ENCODE measurements at regions not wholly inside any gene's neighbourhood (a gene's known extent, or its start where the extent isn't known, plus 50 kb on each side); places are given as distances from the start of the nearest gene placed in this dataset.

DNA sequence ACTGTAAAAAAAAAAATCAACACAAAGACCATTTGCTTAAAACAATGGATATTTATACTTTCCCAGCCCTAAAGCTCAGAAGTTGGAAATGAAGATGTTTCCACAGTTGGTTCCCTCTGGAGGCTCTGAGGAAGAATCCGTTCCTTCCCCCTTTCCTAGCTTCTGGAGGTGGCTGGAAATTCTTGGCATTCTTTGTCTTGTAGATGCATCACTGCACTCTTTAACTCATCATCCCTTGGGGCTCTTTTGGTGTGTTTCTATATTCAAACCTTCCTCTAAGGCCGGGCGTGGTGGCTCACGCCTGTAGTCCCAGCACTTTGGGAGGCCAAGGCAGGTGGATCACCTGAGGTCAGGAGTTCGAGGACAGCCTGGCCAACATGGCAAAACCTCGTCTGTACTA, 78.7 kb downstream of the VCX3A start:
- no peak for DNase-seq (ENCODE audit: low spot score in 2 of 2, unreplicated experiment in 2 of 2)
- Mint-ChIP-seq H3K4me1 (peaks cover 6% of the 10 kb centered on the region), H3K9me3 (peaks cover 10% of the 10 kb centered on the region), H3K27me3 (ENCODE audit: low read depth) (no peaks in the 10 kb centered on the region), H3K4me3 (no peak overlapping the region), H3K27ac (no peak overlapping the region), H3K36me3 (no peaks in the 10 kb centered on the region)
- TF ChIP-seq, protein P1, sequence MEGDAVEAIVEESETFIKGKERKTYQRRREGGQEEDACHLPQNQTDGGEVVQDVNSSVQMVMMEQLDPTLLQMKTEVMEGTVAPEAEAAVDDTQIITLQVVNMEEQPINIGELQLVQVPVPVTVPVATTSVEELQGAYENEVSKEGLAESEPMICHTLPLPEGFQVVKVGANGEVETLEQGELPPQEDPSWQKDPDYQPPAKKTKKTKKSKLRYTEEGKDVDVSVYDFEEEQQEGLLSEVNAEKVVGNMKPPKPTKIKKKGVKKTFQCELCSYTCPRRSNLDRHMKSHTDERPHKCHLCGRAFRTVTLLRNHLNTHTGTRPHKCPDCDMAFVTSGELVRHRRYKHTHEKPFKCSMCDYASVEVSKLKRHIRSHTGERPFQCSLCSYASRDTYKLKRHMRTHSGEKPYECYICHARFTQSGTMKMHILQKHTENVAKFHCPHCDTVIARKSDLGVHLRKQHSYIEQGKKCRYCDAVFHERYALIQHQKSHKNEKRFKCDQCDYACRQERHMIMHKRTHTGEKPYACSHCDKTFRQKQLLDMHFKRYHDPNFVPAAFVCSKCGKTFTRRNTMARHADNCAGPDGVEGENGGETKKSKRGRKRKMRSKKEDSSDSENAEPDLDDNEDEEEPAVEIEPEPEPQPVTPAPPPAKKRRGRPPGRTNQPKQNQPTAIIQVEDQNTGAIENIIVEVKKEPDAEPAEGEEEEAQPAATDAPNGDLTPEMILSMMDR (IDR thresholded peaks at IDR 0.05; ENCODE audit: unreplicated experiment): no peak

DNA sequence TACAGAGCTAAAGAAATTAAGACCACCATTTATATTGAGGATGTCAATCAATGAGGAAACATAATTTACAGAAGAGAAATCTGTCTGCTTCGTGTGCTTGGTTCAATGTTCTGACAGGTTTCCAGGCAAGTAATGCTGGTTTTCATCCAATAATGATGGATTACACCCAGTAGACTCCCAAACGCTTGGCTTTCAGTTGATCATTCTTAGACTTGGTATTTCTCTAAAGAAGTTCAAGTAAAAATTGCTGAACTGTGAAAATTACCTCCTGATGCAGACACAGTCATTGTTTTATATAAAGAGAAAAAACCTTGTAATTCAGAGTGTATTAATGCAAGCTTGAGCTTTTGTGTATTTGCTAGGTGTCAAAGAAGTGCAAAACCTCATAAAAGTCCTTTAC, 85.0 kb downstream of the VCX3A start:
- H3K4me1 Mint-ChIP-seq: no peaks in the 10 kb centered on the region
- H3K27ac Mint-ChIP-seq: no peak overlapping the region
- H3K4me3 Mint-ChIP-seq: no peak overlapping the region
- H3K9me3 Mint-ChIP-seq: peaks cover 6% of the 10 kb centered on the region
- no peaks in the 10 kb centered on the region for H3K27me3 Mint-ChIP-seq (ENCODE audit: low read depth)
- no peaks in the 10 kb centered on the region for H3K36me3 Mint-ChIP-seq
- TF ChIP-seq, protein P1 (IDR thresholded peaks at IDR 0.05; ENCODE audit: unreplicated experiment): no peak
- no peak for DNase-seq (ENCODE audit: low spot score in 2 of 2, unreplicated experiment in 2 of 2)

DNA sequence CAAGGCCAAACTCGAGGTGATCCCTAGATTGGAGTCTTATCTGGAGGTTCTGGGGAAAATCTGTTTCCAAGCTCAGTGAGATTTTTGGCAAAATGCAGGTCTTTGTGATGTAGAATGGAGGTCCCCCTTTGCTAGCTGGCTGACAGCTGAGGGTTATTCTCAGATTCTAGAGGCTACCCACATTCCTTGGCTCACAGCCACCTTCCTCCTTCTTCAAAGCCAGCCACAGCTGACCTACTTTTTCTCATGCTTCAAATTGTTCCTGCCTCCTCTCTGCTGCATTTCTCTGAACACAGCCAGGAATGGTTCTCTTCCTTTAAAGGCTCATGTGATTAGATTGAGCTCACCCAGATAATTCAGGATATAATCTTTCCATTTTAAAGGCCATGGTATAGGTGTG, 86.9 kb downstream of the VCX3A start:
- no peak for DNase-seq (ENCODE audit: low spot score in 2 of 2, unreplicated experiment in 2 of 2)
- TF ChIP-seq, protein P1 (IDR thresholded peaks at IDR 0.05; ENCODE audit: unreplicated experiment): no peak
- Mint-ChIP-seq H3K9me3 (peaks cover 6% of the 10 kb centered on the region), H3K27me3 (ENCODE audit: low read depth) (no peaks in the 10 kb centered on the region), H3K27ac (no peak overlapping the region), H3K4me1 (no peaks in the 10 kb centered on the region), H3K4me3 (no peak overlapping the region), H3K36me3 (no peaks in the 10 kb centered on the region)

DNA sequence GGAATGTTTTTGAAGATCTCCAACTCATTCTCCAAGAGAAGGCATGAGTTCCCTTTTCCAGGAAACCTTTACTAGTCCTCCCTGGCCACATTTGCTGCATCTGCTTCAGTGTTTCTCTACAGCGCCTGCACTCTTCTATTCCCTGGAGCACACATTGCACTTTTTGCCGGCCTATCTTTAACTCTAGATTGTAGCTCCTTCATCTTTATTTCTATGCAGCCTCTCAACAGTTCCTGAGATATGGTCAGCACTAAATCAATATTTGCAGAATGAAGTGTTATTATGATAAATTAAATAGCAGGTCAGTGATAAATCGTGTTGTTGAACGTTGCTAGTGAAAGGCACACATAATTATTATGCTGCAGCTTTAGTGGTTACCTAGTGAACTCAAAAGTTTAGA, 88.3 kb downstream of the VCX3A start:
- TF ChIP-seq, protein P1 (IDR thresholded peaks at IDR 0.05; ENCODE audit: unreplicated experiment): no peak
- H3K4me3 Mint-ChIP-seq: no peak overlapping the region
- no peaks in the 10 kb centered on the region for H3K27me3 Mint-ChIP-seq (ENCODE audit: low read depth)
- H3K4me1 Mint-ChIP-seq: no peaks in the 10 kb centered on the region
- H3K27ac Mint-ChIP-seq: no peak overlapping the region
- peaks cover 6% of the 10 kb centered on the region for H3K9me3 Mint-ChIP-seq
- no peak for DNase-seq (ENCODE audit: low spot score in 2 of 2, unreplicated experiment in 2 of 2)
- H3K36me3 Mint-ChIP-seq: no peaks in the 10 kb centered on the region

DNA sequence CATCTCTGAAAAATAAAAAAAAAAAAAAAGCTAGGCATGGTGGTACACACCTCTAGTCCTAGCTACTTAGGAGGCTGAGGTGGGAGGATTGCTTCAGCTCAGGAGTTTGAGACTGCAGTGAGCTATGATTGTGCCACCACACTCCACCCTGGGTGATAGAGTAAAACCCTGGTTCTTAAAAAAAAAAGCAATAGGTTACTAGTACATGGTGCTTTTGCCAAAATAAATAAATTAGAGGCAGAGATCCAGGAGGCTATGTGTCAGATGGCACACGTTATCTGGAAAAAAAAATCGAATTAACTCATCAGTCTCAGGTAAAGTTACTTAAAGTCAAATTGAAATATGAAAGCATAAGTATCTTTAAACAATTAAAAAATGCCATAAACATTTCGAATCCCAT, 94.3 kb downstream of the VCX3A start:
- TF ChIP-seq, protein P1 (IDR thresholded peaks at IDR 0.05; ENCODE audit: unreplicated experiment): no peak
- no peaks in the 10 kb centered on the region for H3K4me1 Mint-ChIP-seq
- no peak overlapping the region for H3K27ac Mint-ChIP-seq
- DNase-seq (ENCODE audit: low spot score in 2 of 2, unreplicated experiment in 2 of 2): no peak
- H3K36me3 Mint-ChIP-seq: no peaks in the 10 kb centered on the region
- H3K9me3 Mint-ChIP-seq: no peaks in the 10 kb centered on the region
- no peak overlapping the region for H3K4me3 Mint-ChIP-seq
- no peaks in the 10 kb centered on the region for H3K27me3 Mint-ChIP-seq (ENCODE audit: low read depth)

DNA sequence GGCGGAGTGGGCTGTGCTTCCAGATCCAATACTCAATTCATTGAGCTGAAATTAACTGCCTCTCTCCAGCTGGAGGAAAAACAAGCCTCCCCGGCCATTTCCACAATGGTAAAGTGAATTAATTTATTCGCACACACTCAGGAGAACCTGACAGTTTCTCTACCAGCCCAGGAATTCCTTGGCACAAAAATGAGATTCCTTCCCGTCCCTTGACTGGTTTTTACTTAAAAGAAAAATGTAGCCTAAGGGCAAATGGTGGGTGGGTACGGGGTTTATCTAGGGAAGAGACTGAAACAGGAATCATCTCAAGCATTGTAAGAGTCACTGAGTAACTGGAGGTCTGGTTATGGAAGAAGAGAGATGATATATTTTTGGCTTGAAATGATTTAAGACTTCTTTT, 102.7 kb downstream of the VCX3A start:
- H3K9me3 Mint-ChIP-seq: no peaks in the 10 kb centered on the region
- H3K27me3 Mint-ChIP-seq (ENCODE audit: low read depth): no peaks in the 10 kb centered on the region
- no peak overlapping the region for H3K4me3 Mint-ChIP-seq
- TF ChIP-seq, protein P1 (IDR thresholded peaks at IDR 0.05; ENCODE audit: unreplicated experiment): no peak
- no peaks in the 10 kb centered on the region for H3K36me3 Mint-ChIP-seq
- peak overlapping the region; percentile 93 for H3K27ac Mint-ChIP-seq
- DNase-seq (ENCODE audit: low spot score in 2 of 2, unreplicated experiment in 2 of 2): no peak
- H3K4me1 Mint-ChIP-seq: peaks cover 15% of the 10 kb centered on the region
